Endothelial cell (in vitro differentiated cells): ENCODE measurements at regions not wholly inside any gene's neighbourhood (a gene's known extent, or its start where the extent isn't known, plus 50 kb on each side); places are given as distances from the start of the nearest gene placed in this dataset.
"Not testable (repeated sequence)": the region's sequence is repeated elsewhere in the genome, so short reads cannot be mapped to it uniquely, and the experiment has no call there.

ENCODE experiments used
- DNase-seq: peaks from one replicate; pipeline ENCODE4 v3.0.0; 2021; ENCODE audit warnings: low spot score
- H3K27ac Mint-ChIP-seq: one replicate; pipeline ENCODE4 v1.8.0; 2021; ENCODE audit warnings: mixed read lengths, inconsistent platforms; ENCODE audit not compliant: unreplicated experiment
- H3K27me3 Mint-ChIP-seq: one replicate; pipeline ENCODE4 v1.8.0; 2021; ENCODE audit warnings: mild to moderate bottlenecking, moderate library complexity, mixed read lengths, inconsistent platforms; ENCODE audit not compliant: unreplicated experiment
- H3K36me3 Mint-ChIP-seq: one replicate; pipeline ENCODE4 v1.8.0; 2021; ENCODE audit warnings: mild to moderate bottlenecking, low read depth, mixed read lengths, inconsistent platforms; ENCODE audit not compliant: unreplicated experiment
- H3K4me1 Mint-ChIP-seq: one replicate; pipeline ENCODE4 v1.8.0; 2021; ENCODE audit warnings: mild to moderate bottlenecking, mixed read lengths, inconsistent platforms; ENCODE audit not compliant: unreplicated experiment
- H3K4me3 Mint-ChIP-seq: one replicate; pipeline ENCODE4 v1.8.0; 2021; ENCODE audit warnings: mild to moderate bottlenecking, mixed read lengths, inconsistent platforms; ENCODE audit not compliant: unreplicated experiment
- H3K9me3 Mint-ChIP-seq: one replicate; pipeline ENCODE4 v1.8.0; 2021; ENCODE audit warnings: mixed read lengths, inconsistent platforms; ENCODE audit not compliant: unreplicated experiment
- CTCF ChIP-seq: fragments of 200-600 bp; sonication (generic); IDR thresholded peaks from one replicate; pipeline ENCODE4 v1.5.0; 2021; ENCODE audit warnings: antibody characterized with exemption; ENCODE audit not compliant: unreplicated experiment

- no peak overlapping the region for H3K27ac Mint-ChIP-seq
- no peaks in the 10 kb centered on the region for H3K4me1 Mint-ChIP-seq
- H3K27me3 Mint-ChIP-seq, result peaks cover 4% of the 10 kb centered on the region
- no peak for DNase-seq
- no peak for TF ChIP-seq CTCF
- H3K4me3 Mint-ChIP-seq, result no peak overlapping the region
- peaks cover 6% of the 10 kb centered on the region for H3K9me3 Mint-ChIP-seq
- H3K36me3 Mint-ChIP-seq, result peaks cover 4% of the 10 kb centered on the region
Observed at GRCh38 chr9:102483651-102484050, 511.5 kb upstream of the CYLC2 start.

- TF ChIP-seq CTCF, result no peak
- no peak for DNase-seq
- Mint-ChIP-seq H3K4me3 (no peak overlapping the region), H3K4me1 (no peaks in the 10 kb centered on the region), H3K27me3 (peaks cover 4% of the 10 kb centered on the region), H3K9me3 (peaks cover 6% of the 10 kb centered on the region), H3K36me3 (peaks cover 4% of the 10 kb centered on the region), H3K27ac (no peak overlapping the region)
Observed at GRCh38 chr9:102482776-102483175, 512.4 kb upstream of the CYLC2 start.

GRCh38 chr9:102479191-102479590, 515.9 kb upstream of the CYLC2 start:
- no peak for DNase-seq
- Mint-ChIP-seq H3K27me3 (no peaks in the 10 kb centered on the region), H3K36me3 (no peaks in the 10 kb centered on the region), H3K27ac (no peak overlapping the region), H3K4me3 (no peak overlapping the region), H3K9me3 (no peaks in the 10 kb centered on the region), H3K4me1 (no peaks in the 10 kb centered on the region)
- no peak for TF ChIP-seq CTCF

- Mint-ChIP-seq H3K36me3 (no peaks in the 10 kb centered on the region), H3K4me1 (no peaks in the 10 kb centered on the region), H3K27ac (no peak overlapping the region), H3K9me3 (peaks cover 17% of the 10 kb centered on the region), H3K4me3 (no peak overlapping the region), H3K27me3 (no peaks in the 10 kb centered on the region)
- DNase-seq, result no peak
- TF ChIP-seq CTCF, result no peak
Observed at GRCh38 chr9:102474357-102474756, 520.8 kb upstream of the CYLC2 start.

GRCh38 chr9:102469430-102469829, 525.7 kb upstream of the CYLC2 start:
- H3K4me1 Mint-ChIP-seq, H3K27me3 Mint-ChIP-seq, H3K27ac Mint-ChIP-seq, H3K36me3 Mint-ChIP-seq, H3K4me3 Mint-ChIP-seq, DNase-seq: not testable (repeated sequence)
- H3K9me3 Mint-ChIP-seq, result peaks cover 30% of the 10 kb centered on the region
